GM18499 (cell line): ENCODE measurements at regions not wholly inside any gene's neighbourhood (a gene's known extent, or its start where the extent isn't known, plus 50 kb on each side); places are given as distances from the start of the nearest gene placed in this dataset.

ENCODE experiments used
- ATAC-seq: cut with Tn5 transposase; IDR thresholded peaks from one replicate; pipeline ENCODE4 v1.9.1; 2021; ENCODE audit warnings: moderate number of reproducible peaks; ENCODE audit not compliant: insufficient read depth, unreplicated experiment

DNA sequence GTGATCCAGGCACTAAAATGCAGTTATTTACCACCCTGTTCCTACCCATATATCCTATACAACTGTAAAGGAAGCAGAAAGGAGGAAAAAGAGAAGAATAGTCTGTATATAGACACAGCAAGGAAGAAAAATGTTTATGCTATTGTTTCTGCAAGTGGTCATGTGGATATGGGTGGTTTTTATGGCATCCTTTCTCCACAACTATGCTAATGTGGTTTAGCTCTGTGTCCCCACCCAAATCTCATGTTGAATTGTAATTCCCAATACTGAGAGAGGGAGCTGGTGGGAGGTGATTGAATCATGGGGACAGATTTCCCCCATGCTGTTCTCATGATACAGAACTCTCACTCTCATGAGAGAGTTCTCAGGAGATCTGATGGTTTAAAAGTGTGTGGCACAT, 439.8 kb downstream of the ZSWIM6 start:
- ATAC-seq, result no peak

DNA sequence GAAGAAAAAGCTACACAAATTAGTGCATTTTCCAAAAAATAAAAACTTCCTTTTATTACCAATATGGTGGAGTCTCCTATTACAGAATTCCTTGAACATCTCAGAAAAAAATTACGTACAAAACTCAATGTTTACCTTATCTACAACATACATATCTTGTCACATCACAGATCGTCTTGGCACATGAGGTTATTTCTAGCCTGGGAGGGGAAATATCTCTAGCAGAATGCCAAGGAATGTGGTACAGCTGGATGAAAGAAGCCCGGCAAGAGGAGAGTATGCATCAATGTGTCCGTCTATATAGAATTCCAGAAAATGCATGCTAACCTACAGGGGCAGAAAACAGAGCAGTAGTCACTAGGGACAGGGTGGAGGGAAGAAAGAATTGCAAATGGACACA, 443.8 kb downstream of the ZSWIM6 start:
- ATAC-seq, result no peak

DNA sequence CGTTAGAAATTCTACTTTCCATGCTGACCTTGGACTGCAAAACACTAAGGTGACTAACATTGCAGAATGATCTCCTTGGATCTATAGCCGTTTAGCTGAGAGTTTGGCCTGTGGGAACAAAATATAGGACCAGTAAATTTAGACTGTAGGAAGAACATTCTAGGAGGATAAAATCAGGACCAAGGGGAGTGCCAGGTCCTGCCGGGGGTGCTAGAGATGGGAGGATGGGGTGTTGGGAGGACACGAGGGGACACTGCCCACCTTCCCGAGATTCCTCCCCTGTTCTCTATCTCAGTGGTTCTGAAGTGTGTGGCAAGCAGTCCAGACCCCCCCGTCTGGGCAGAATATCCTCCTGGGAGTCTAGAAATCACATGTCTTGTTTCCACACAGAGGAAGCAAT, 445.2 kb downstream of the ZSWIM6 start:
- ATAC-seq, result no peak

DNA sequence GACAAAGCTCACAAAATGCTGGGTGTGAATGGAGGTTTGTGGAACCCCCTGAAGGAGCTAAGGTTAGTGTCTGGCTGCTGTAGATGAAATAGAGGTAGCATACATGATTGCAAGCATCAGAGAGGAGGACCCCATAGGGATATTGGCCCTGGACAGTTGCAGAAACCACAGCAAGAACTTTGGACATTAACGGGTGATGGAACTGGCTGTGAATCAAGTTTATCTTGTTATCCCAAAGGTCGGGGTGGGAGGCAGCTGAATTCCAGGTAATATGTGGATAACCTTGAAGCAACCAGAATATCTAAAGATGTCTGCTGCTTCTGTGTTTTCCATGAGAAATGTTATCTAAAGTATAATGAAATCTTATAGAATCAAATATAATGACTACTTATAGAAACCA, 447.7 kb downstream of the ZSWIM6 start:
- ATAC-seq, result no peak

DNA sequence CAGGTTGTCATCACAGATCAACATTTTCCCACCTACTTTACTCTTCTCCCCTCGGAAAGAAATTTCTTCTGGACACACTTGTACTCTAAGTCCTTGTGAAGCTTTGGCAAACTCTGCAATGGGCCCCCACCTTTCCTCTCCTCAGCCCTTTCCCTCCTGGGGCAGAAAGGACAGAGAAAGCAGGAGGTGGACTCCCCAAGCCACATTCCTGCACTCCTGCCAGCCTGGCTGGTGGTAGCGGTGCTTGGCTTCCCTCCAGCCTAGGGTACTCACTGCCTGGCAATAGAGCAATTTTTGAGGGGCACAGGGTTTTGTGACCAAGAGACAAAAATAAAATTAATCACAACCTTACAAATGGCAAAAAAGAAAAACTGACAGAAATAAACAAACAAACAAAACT, 451.4 kb downstream of the ZSWIM6 start:
- ATAC-seq, result no peak

DNA sequence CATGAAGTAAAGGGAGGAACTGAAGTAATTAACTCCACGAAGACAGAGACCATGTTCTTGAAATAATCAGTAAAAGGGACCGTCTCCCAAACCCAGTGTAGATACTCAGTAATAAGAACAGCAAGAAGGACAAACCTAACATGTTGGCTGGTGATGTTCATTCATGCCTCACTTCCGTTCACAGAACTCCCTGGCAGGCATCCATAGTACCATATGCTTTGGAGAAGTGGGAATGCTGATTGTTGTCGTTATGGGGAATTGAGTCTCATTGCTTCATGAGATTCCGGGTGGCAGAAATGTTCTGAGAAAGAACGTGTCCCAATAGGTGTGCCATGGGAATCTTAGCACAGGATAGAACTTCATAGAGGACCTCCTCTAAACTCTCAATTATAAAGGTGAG, 452.3 kb downstream of the ZSWIM6 start:
- no peak for ATAC-seq

DNA sequence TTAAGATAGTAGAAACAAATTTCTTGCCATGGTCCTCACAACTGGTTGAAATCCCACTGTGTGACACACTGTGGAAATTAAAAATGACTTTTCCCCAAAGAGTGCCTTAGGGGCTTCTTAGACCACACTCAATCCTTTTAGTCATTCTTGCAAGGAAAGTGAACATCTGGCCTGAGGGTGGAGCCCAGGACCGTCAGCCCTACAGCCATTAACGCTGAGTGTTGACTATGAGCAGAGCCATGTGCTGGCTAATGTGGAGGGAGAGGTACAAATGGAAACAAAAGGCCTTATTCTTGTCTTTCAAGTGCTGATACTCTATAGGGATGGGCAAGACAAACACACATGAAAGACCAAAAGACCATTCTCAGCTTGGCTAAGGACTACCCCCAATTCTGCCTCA, 456.5 kb downstream of the ZSWIM6 start:
- ATAC-seq, result no peak

DNA sequence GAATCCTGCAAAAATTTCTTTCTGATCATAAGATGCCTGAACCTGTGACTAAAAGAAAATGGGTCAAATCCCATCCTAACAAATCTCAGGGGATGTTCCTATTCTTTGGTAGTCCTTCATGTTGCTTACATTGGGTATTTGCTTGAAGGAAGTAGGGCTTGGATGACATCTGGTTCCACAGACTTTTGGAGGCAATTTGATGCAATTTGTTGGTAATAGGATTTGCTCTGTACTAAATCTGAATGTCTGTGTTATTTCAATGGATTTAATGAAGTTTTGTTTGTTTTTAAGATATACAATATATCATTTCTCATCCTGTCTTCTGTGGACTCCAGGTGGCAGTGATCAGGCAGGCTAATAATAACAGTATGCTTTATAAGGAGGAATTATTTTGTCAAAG, 457.9 kb downstream of the ZSWIM6 start:
- no peak for ATAC-seq

DNA sequence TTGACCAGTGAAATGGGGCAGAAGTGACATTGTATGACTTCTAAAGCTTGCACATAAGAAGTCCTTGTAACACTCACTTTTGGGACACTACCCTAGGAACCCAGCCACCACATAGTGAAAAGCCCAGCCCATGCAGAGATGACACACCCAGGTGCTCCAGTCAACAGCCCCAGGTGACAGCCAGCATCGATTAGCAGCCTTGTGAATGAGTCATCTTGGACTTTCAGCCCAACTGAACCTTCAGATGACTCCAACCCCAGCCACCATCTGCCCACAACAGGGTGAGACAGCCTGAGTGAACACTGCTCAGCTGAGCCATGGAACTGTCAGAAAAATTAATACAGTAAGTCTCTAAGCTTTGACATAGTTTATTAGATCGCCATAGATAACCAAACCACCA, 458.6 kb downstream of the ZSWIM6 start:
- ATAC-seq, result peak; percentile 89

DNA sequence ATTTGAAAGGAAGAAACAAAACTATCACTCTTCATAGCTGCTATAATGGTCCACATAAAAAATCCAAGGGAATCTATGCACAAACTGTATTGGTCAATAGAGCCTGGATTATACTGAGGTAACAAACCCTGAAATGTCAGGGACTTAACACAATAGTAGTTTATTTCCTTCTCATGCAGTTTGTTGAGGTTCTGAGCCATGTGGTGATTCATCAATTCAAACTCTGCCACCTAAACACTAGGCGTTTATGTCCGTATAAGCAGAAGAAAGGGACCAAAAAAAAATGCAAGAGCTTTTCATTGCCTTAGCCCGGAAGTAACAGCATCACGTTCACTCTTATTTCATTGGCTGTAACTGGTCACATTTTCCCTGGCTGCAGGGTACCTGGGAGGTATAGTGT, 464.7 kb downstream of the ZSWIM6 start:
- no peak for ATAC-seq

DNA sequence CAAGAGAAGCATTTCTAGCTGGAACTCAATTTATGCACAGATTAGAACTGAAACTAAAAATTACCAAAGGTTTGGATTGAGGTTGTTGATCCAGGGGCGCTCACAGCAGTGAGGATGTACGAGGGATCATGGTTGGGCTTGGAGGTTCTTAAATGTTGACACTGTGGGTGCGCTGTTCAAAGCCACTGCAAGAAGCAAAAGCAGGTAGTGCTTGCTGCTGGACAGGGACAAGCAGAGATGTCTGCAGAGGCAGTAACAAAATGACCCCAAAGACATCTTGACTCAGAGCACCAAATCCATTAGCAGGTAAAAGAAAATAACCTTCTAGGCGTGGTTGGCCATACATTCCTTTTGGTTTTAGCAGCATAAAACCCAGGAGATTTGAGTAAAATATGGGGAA, 468.4 kb downstream of the ZSWIM6 start:
- ATAC-seq, result no peak

DNA sequence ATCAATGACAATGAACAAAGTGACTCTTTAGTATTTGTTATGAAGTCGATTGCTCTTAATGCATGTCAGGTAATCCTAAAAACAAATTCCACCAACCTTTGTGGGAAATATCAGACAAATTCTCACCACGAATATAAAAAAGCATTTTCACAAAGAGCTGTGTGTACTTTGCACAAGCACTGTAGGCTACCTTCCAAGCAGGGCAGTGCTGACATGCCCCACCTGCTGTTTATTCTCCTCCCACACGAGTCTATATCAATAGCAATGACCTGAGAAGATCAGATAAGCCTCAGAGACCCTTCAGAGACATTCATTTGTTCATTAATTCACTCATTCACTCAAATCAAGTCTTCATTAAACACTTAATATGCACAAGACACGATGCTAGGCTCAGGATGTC, 469.1 kb downstream of the ZSWIM6 start:
- no peak for ATAC-seq

DNA sequence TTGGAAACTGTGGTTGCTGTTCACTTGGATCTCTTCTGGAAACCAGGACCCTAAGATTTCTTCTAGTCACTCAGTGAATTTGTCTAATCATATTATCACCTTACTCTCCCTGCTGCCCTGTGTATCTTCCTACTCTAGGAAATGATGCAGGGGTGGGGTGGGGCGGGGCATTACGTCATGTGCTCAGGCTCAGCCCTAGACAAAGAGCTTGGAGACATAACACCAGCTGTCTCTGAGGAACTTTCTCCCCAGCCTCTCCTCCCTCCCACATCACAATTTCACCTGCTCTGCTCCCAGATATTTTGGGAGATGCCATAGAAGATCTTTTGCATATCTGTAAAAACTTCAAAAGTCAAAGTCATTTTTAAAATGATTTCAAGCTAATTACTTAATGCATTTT, 470.4 kb downstream of the ZSWIM6 start:
- ATAC-seq, result no peak

DNA sequence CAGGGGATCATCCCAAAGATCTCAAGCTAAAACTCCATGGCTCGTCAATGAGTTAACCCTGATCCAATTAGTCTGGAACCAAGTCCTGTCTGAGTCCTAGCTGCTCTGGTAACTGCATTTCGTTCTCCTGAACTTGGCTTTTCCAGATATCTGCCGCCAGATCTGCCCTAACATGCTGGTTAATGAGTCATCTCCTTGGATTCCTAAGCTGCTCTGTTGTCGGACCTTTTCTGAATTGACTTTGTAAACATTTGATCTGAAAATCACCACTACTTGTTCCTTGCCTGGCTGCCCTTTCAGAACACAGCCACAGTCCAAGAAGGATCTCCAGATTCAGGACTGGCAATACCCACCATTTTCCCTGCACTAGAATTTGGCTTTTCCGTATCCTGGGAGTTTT, 473.0 kb downstream of the ZSWIM6 start:
- no peak for ATAC-seq

DNA sequence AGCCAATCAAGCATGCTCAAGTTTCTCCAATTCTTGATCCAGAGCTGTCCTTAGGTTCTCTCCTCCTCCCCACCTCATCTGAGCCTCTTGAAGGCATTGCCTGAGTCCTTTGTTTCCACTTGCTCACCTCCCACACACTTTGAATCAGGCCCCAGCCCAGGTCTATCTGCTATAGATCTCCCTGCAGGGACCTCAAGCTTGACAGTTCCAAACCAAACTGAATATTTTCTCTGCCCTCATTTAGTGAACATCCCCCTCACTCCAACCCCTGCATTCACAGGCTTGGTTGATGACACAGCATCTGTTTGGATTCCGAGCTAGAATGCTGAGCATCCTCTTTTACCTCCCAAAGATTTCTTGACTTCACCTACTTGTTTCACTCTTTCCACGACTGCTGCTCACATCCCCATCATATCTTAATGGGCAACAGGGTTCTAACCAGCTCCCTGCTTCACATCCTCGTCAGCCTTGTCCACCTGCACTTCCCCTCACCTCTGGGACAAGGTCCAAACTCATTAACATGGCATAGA, 474.5 kb downstream of the ZSWIM6 start:
- no peak for ATAC-seq

DNA sequence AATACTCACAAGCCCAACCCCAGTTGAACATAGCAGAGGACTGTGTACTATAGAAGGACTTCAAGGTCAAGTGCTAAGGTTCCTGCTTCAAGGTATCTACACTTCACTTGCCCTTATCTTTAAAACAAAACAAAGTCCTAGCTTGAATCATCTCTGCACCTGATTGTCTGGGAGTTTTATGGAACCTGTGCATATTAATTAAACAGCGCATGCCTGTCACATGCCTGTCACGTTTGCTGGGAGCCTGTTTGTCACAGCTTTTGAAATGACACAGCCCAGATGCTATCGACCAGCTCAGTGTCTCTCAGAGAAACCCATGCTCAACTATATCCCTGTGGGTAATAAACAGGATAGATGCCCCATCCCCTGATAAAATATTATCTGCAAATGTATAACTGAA, 476.0 kb downstream of the ZSWIM6 start:
- no peak for ATAC-seq

DNA sequence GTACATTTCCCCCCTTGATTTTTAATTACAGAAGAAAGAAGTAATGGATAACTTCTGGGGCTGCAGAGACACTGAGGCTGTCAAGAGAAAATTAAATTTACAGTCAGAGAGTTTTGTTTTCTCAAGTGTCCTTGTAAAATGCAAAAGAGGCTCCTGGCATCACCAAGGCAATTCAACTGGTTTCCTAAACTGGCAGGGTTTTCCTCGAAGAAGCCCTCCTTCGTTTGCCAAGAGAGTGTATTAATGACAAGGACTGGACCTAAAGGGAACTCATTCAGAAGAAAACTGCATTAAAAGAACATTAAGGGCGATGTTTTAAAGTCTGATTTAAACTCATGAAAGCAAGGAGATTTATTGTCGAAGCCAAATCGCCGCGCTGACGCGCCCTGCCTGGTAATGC, 476.9 kb downstream of the ZSWIM6 start:
- ATAC-seq, result no peak

DNA sequence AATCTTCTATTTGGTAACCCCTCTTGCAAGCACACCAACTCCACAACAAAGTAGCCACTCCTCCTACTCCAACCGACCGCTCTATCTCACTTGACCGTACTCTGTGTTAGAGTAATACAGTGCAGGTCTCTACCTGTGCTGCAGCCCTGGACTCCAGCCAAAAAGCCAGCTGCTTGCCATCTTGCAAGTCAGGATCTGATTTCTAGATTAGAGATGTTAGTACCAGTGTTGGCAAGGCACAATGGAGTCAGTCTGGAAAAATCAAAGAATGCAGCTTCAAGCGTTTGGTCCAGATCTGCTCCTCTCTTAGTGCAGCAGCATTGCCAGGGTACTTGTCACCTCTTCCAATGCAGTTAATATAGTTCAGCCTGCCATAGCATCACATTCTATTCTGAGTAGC, 477.6 kb downstream of the ZSWIM6 start:
- no peak for ATAC-seq

DNA sequence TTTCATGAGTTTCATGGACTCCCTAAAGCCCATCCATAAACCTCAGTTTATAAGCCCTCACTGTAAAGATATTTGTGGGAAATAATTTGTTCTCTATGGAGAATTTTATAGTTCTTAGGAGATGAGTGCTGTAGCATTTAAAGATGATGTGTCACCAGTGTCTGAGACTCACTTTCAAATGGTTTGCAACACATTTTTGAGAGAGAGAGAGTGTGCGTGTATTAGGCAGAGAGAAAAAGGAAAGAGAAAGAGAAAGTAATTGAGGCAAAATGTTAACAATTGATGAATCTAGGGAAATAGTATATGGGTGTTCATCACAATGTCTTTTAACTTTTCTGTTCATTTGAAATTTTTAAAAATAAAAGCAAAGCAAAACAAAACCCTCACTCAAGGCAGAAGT, 479.0 kb downstream of the ZSWIM6 start:
- ATAC-seq, result no peak

DNA sequence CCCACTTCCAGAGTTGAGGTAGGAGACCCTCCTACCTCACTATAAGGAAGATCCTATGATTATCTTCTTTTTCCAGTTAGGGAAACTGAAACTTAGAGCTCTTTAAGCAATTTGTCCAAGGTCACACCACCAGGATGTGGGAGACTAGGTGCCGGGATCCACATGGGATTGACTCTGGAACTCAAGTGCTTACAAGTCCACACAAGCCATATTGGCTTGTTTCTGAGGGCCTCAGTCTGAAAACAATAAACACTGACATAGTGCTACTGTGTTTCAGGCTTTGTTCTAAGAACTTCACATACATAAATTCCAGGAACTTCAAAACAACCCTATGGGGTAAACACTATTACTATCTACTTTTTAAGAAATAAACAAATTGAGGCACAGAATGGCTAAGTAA, 481.3 kb downstream of the ZSWIM6 start:
- ATAC-seq, result no peak

DNA sequence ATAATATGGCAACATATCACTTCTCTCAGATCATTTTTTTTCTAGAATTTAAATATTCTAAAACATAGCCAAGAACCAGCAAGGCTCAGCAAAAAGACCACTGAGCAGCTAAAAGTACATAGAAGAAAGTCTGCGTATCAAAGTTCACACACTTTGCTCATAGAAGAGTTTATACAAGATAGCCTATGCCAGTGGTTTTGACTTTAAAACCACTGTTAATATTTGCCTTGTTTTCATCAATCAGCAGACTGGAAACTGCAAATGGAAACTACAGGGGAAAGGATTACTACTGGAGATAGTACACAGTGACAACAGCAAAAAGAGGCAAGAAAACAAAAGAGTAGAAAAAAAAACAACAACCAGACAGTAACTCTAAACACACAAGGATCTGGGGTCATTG, 483.3 kb downstream of the ZSWIM6 start:
- no peak for ATAC-seq

DNA sequence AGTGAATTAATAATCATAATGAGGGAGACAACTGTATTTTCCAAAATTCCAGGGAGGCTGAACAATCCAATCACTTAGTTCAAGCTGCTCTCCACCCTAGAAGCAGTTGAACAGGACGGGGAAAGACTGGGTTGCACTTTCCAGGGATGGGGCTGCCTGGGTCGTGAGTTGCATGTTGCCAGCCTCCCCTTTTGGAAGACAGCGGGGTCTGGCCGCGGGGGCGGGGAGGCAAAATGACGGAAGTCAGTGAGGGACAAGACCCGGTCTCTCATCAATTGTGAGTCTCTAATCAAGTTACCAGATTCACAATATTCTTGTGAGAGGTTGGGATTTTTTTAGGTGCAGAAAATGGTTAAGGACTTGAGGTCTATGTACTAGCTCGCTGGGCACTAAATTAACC, 484.1 kb downstream of the ZSWIM6 start:
- ATAC-seq, result no peak
